Hindlimb muscle (tissue), 1 donor: ENCODE measurements at regions not wholly inside any gene's neighbourhood (a gene's known extent, or its start where the extent isn't known, plus 50 kb on each side); places are given as distances from the start of the nearest gene placed in this dataset.
A peak's percentile ranks its signal among the peaks of the same experiment; 100 is the strongest.

Experiments used
- DNase-seq: peaks from one replicate; pipeline ENCODE4 v3.0.0-alpha.2; 2013

DNA sequence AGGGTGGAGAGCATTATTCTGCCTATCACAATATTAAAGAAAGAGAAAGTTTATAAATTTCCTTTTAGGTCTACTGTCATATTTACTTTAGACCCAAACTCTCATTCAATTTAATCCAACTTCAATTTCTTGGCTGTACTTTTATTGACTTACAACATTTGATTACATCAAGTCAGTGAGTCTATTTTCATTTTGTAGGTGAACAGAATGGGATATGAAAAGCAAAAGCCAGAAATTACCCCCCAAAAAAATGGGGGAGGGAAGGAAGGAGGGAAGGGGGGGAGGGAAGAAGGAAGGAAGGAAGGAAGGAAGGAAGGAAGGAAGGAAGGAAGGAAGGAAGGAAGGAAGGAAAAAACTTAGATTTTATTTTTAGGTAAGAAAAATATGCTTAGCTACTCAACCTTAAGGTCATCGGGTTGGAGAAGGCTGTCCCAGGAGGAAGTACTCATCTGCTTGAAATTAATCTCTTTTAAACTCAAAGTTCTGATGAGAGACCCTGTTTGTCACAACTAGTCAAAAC, 320.1 kb upstream of the ATP11B start:
- DNase-seq, result no peak

DNA sequence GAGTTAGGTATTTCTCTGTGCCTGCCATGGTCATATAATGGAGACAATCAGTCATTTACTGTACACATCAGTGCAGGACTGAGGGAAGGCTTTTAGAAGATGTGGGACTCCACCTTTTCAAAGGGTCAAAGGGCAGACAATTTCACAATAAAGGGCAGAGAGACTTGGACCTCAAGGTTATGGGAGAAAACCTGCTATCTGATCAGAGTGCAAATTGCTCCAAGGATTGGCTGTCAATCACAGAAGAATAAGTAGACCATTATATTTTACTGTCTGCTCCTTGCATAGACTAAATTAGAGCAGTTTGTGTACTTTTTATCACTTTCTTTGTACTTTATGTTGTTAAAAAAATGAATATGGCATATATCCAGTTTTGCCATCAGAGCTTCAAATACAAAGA, 314.9 kb upstream of the ATP11B start:
- no peak for DNase-seq

DNA sequence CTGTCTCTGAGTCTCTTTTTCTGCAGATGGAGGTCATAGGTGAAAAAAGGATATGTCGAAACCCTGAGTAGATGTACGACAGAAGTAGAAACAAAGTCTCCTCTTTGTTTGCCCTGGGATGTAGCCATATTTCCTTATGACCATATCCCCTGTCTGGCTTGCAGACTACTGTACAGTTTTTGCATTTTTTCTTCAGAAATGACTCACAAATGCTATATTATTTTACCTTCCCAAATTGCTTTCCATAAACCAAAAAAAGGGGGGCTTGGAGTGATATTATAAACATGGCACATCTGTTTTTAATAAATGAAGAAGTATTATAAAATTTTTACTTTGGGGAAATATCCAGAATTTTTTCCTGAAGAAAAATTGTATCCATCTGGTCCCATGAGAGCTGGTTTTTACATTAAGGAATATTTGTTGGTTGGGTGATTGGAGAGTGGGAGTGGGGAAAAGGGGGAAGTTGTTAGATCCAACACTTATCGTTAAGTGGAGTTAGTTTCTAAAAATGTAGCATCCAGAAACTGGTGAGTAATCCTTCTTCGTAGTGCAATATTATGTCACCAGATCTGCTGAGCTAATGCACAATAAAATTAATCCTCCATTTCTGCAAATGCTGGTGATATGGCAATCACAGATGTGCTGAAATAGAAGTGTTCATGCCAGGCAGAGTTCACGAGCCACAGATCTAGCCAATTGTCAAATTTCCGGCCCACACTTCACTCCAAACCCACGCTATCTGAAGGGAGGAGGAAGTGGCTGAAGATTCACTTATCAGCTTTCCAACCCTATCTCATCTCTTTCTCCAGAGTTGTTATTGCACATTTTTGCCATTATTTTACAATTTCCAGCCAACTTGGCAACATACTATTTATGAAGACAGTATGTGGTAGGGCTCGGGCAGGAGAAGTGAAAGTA, 313.6 kb upstream of the ATP11B start:
- DNase-seq, result no peak

DNA sequence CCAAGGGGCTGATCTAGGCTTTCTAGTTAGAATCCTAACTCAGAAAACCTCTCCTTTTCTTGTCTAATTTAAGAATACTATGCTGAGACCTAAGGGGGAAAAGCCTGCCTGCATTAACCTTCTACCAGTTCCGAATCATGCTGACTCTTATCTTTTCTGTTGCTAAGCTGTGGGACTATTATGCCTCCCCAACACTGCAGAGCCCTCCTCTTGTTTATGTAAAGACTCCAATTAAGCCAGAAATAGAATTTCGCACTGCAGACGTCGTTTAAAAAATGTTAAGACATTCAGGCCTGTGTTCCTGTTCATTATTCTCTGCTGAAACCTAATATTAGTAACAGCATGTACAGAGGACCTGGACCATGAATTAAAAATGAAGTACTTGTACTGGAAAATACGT, 310.6 kb upstream of the ATP11B start:
- no peak for DNase-seq

DNA sequence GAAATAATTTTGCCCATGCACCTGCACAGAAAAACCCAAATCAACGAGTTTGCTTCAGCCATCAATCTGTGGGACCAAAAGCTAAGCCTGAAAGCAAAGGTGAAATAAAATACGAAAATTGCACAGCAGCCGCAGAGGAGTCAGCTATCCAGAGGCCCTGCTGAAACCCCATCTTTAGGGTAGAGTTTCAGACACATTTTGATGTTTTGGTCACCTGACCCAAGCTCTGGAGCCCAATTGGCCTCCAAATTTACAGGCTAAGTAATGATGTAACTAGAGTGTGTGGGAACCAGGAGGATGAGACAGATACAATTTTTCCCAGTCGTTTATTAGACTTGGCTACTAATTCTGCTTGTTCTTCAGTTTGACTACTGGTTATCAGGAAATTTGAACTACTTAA, 308.6 kb upstream of the ATP11B start:
- no peak for DNase-seq

DNA sequence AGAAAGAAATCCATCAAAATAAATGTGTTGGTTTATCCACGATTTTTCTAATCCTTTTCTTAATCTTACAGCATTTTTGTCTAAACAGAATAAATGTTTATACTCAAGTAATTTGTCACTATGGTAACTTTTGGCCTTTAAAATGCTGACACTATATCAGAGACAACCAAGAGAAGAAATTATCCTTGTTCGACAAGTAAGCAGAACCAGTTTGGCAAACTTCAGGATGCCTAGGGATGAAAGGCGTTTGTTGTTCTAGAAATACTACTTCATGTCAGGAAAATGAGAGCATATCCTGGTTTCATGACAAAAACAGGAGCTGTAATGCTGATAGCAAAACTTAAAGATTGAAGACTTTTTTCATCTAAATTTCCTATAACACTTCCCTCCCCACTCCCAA, 308.0 kb upstream of the ATP11B start:
- DNase-seq, result no peak

DNA sequence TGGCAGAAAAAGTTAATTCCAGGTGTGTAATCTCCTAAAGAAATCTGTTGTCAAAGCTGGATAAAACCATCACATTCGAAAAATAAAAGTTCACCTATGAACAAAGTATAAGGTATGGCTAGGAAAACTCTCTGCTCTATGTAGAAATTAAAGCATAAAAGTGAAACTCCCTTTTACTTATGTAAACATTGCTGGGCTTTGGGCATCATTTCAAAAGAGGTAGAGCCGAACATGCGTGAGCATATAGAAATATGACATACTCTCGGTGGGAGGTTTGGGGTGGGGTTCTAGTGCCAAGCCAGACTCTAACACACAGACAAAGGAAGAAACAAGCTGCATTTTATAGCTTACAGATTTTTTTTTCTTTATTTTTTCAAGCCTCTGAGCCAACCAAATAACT, 306.8 kb upstream of the ATP11B start:
- DNase-seq, result no peak

DNA sequence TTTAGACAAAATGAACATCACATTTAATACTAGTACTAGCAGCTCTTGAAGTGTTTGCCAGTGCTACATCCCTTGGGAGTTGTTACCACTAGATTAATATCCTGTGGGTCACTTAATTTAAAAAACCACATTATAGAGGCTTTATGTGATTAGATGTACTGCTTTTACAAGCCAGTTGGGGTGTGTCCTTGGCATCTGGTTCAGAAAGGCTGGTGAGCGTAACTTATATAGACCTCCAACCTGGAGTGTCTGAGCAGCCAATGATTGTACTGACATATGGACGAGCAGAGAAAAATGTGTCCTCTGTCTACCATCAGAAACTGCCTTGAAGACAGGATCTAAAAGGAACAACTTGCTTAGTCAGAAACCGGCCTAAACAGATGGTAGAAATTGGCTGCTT, 306.2 kb upstream of the ATP11B start:
- no peak for DNase-seq

DNA sequence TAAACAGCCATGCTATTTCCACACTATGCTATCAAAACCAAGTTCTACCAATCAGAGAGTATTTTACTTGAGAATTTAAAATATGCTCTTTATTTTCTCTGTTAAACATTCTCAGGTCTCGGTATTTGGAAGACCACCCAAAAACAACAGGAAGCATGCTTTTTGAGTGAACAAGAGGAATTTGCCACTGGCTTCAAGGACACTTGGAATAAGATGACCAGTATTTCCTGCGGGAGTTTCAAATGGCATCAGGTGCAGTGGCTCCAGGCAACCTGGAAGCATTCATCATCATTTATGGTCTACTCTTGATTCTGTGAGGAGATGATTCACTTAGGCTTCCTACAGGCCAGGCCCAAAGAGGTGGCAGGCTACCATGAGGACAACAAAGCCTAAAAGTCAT, 305.7 kb upstream of the ATP11B start:
- DNase-seq, result no peak

DNA sequence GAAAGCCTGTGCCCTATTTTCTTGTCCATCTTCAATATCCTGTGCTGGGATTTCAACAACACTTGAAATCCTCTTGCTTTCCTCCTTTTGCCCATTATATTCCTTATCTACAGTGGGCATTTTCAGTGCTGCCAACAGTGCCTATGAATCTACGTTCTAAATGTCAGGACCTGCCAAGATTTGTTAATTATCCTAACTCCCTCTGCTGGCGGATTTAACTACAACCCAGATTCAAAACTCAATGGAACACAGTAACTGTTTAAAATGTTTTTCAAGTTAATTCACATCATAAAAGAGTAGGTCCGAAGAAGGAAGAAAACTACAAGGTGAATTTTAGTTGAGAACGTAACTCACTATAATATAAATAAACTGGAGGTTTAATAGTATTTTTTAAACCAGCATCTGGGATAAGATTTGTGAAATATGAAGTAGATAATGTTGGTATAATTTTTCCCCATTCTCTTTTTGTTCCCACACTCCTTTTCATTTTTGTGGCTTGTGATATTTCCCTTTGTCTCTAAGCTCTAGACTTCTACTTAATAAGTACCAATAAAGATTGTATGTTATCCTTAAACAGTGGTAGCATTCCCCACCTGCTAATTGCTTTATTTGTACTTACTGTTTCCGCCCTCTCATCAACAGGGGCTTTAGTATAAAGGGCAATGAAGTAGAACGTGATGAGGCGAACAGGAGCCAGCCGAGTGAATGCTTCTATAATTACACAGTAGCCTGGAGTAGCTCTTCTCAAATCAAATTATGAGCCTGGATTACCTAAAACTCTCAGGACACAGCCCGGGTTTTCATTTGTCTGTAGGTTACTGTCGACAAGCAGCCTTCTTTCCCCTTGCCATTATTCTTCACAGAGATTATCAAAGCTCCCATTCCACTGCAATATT, 302.5 kb upstream of the ATP11B start:
- no peak for DNase-seq

DNA sequence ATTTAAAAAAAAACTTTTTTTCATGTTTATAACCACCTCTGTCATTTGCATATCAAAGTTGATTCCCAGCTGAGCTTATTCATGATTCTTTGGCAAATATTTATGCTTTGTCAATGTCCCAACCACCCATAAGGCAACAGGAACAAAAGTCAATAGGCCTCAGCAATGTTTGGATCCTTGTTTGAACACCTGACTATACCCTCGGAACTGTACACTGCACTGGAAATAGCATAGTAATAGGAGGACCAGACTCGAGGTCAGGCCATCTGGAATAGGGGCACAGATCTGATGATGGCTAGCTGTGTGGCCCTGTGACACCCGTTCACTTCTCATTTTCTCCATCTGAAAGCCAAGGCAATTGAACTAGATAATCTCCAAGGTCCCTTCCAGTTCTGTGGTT, 301.7 kb upstream of the ATP11B start:
- no peak for DNase-seq

DNA sequence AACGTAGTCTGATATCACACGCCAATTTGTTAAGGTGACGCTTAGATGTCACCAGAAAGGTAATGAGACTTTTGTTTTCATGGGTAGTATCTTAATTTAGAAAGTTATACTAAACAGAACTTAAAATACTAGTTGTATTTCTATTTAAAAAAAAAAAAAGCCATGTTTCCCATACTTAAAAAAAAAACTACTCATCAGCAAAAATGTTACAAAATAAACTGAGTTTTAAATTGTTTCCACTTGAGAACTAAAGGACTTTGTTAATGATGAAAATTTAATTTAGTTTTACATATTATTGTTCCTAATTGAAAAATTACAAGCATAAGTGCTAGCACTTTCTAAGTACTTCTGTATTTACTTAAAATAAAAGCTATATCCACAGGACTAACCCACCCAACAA, 300.8 kb upstream of the ATP11B start:
- DNase-seq, result no peak

DNA sequence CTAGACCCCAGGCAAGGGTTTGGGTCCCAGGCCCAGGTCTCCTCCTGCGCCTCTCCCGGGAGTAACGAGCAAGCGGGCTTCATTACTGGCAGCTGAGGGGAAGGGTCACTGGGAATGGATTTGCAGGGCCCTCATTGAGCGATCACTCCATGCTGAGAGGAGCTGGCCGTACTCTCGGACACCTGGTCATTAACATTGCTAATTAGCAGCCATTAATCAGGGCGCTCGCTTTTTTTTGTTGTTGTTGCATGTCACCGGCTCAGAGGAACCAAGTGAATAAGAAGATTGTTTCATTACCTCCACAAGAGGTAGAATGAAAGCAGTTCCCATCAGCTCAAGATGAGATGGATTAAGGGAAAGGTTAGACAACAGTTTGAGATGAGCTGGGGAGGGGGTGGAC, 293.0 kb upstream of the ATP11B start:
- DNase-seq, result no peak

DNA sequence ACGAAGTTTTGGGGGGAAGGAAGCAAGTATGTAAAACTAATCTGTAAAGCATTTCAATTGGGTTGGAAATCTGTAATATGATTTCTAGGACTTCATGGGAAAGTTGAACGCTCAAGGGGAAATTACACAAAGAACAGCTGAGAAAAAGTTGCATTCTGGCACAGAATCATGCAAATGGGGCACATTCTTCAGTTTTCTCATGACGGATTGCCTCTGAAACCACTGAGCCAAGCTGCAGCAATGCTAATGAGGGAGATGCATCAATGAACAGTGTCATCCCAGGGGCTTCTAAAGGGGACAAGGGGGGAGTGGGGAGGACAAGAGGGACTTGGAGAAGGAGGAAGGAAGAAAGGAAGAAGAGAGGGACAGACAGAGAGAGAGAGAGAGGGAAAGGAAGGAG, 291.4 kb upstream of the ATP11B start:
- DNase-seq, result peak; percentile 38

DNA sequence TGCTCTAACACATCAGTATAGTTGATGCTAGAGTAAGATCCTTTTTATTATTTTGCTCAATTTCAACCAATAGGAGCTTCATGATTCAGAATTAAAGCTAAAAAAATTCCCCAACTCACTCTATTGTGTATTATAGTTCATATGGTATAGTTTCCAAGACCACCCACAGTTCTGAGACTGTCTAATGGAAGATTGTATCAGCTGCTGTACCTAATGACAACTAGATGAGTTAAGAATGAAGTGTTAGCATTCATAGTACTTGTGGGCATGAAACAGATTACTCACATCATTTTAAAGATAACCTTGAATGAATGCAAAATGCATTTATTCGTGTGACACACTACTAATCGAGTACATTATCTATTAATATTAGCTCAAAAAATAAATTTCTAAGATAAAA, 289.9 kb upstream of the ATP11B start:
- DNase-seq, result no peak

DNA sequence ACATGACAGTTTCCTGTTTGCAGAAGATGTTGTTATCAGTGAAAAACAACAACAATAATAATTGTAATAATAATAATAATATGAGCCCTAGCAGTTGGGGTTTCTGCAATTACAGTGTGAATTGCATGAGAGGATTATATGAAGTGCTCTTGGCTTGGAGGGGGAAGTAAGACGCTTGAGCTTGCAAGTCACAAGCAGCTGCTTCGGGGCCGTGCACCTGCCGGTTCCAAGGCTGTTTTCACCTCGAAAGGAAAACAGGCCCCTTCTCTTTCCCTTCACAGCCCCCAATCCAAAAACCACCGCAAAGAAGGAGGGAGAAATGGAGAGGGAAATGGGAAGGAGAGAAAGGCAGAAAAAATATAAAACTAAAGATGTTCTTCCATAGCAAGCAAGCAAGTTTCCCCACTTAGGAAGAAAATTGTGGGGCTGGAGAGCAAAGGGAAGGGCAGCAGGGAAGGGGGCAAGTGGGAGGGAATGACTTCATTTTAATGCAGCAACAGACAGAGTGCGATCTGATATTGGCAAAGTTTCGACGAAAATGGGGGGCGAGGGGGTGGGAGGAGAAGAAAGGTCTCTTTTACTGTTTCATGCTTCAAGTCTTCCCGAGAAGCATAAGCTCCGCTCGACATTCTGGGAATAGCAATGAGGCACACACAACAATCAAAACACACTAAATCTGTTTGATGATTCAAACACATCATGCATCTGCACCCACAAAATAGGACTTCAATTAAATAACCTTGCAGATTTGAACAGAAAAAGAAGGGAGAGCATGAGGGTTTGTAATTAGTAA, 284.2 kb upstream of the ATP11B start:
- DNase-seq, result no peak

DNA sequence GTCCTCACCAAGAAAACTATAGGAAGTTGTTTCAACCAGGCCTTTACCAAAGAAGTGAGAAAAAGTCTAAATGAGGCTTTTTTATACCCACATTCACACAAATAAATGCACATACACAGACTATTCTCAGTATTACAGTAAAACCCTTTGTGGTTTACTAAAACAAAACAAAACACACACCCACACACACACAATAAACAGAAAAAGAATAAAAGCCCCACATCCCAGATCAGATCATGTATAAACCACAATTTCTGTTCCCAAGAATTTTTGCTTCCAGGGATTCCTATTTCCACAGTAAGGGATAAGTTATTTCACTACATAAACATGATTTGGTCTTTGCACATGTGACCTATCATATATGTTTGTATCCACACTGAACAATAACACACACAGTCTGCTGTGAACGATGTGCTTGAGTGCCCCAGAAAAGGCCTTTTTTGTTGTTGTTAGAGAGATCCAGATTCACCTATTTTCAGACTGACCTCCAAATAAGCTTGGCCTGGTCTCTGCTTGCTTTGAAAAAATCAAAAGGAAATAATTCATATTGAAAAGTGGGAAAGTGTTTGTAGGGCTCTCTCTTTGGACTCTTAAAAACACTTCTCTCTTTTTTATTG, 283.4 kb upstream of the ATP11B start:
- DNase-seq, result no peak

DNA sequence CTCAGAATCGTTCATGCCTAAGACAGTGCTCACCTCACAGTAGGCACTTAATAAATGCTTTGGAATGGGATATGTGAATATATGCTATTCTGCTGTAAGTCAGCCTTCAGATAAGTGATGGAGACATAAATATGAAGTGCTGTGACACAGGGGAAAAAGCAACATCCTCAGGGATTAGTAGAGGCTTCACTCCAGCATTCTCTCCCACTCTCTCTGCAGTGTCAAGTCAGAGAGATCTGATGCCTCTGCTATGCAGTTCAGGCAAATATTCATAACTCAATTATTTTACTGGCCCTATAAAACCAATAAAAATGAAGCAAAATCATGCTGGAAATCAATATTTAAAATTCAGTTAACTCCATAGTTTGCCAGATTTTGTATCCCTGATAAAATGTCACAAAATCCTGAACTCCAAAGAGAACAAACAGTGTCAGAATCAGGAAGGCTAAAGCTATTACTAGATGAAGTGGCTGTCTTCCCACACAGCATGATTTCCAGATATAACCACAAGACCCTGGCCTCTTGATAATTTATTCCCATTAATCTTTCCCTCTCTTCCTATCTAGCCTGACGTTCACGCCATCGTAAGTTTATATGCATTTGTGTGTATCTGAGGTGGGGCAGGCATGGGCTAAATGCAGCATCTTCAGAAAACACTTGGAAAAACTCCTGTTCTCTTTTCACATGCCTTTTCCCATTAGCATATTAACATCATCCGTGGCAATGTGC, 278.9 kb upstream of the ATP11B start:
- DNase-seq, result no peak

DNA sequence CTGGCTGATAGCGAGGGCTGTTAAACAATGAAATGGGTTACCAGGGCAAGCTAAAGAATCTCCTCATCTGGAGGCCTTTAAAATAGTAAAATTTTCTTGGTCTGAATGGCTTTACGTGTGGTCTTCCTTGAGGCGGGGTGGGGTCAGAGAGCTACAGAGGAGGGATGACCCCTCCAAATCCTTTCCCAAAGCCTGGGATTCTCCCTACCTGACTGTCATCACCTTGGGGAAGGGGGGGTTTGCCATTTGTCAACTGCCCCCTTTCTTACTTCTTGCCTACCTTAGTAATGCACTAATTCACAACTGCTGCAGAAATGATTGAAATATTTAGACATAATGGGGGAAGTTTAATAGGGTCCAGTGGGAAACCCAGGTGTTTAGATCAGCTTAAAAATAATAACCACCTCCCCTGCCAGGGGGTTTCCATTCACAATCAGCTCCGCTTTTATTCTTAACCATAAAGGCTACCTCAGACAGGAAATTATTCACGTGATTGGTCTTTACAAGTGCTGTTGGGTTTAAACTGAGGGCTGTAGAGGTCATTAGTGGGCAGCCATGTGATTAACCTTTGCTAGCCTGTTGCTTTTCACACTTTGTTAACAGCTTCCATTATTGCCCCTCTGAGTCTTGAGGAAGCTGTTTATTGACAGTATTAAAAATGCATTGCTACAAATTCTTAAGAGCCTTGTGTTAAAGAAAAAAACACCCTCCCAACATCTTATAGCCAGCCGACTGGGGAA, 276.5 kb upstream of the ATP11B start:
- no peak for DNase-seq

DNA sequence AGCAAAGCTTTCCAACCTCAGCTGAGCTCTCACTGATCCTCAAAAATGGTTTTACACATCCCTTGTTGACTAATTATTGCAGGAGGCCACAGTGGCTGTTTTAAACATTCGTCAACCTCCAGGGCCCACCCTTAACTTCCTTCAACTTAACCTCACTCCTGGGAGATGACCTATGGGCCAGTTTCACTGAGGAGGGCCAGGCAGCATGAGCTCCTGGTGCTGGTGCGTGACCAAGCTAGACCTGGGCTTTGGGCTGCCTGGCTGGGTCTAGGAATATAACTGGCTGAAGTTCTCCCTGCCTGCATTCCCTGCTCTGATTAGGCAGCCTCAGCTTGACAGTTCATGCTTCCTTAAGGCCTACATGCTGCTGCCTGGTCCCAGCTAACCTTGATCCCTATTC, 273.7 kb upstream of the ATP11B start:
- no peak for DNase-seq

DNA sequence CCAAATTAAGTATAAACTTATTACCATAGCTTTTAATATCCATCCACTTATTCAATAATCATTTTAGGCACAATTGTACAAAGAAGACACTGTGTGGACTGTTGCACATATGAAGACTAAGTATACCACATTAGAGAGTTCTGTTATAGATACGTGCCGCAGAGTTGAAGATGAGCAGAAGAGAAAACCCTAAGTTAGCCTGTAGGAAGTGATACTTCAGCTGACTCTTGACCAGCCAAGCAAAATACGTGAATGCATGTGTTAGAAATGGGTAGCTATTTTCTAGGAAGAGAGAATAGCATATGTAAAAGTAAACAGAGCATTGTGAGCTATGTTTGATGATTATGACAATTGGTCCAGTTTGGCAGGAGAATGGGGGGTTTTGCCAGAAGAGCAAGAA, 272.0 kb upstream of the ATP11B start:
- DNase-seq, result no peak
